ENCODE measurements at regions not wholly inside any gene's neighbourhood (a gene's known extent, or its start where the extent isn't known, plus 50 kb on each side); places are given as distances from the start of the nearest gene placed in this dataset.

DNA sequence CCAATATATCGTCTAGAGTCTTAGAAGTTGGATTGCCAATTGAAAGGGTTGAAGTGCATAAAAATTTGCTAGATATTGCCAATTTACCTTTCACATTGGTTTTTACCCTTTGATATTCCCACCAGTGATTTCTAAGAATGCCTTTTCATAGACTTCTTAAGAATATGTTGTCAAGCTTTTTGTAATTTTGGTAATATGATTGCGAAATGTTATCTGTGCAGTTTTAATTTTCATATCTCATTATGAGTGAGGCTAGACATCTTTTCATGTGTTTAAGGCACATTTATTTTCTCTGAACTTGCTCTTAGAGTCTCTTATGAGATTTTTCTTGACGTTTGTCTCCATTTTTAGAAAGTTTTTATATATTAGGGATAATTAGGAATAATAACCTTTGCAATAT is 567.2 kb downstream of the CCSER2 start:
- no peak overlapping the region for H3K27ac Mint-ChIP-seq
- H3K27me3 Mint-ChIP-seq (ENCODE audit: low read depth) = no peaks in the 10 kb centered on the region
- peaks cover 12% of the 10 kb centered on the region for H3K4me1 Mint-ChIP-seq
- H3K36me3 Mint-ChIP-seq = no peaks in the 10 kb centered on the region
- no peak for ATAC-seq
- no peak for DNase-seq (ENCODE audit: low spot score)
- ChIA-PET POLR2A (no interaction called here), CTCF (interaction anchor here (0.6 kb wide), 1 partner anchor 353 kb away, joined by 3 read pairs; no protein-coding TSS in a partner anchor)
- TF ChIP-seq ETV6 (CRISPR knock-in tag; IDR thresholded peaks at IDR 0.05) (no peak), ZNF317 (CRISPR knock-in tag; IDR thresholded peaks at IDR 0.05; ENCODE audit: borderline replicate concordance, low read depth) (no peak), ZNF219 (CRISPR knock-in tag; IDR thresholded peaks at IDR 0.05; ENCODE audit: borderline replicate concordance) (no peak)
- TF ChIP-seq, protein P1, sequence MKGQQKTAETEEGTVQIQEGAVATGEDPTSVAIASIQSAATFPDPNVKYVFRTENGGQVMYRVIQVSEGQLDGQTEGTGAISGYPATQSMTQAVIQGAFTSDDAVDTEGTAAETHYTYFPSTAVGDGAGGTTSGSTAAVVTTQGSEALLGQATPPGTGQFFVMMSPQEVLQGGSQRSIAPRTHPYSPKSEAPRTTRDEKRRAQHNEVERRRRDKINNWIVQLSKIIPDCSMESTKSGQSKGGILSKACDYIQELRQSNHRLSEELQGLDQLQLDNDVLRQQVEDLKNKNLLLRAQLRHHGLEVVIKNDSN (CRISPR knock-in tag; IDR thresholded peaks at IDR 0.05) = no peak
- 0 out of 2 replicates have a peak, but pooled peaks cover 3% of the 10 kb centered on the region for H3K9me3 Mint-ChIP-seq
- H3K4me3 Mint-ChIP-seq = no peak overlapping the region

DNA sequence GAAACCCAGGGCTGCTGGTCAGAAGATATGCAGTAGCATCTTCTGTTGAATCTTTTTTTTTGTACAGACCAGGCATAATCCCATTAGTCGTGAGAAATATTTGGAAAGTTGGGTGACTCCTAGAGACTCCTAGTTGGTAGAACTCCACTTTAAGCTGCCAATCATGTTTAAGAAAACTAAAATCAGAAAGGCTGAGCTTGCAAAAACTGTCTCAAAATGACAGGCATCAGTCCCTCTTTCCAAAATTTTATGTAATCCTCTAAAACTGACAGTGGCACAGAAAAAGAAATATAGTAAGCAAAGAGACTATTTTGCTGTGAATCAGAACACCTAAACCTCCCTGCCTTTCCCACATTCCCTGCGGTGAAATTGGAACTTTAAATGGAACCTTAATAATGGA is 568.5 kb downstream of the CCSER2 start:
- Mint-ChIP-seq H3K27ac (no peak overlapping the region), H3K36me3 (no peaks in the 10 kb centered on the region), H3K27me3 (ENCODE audit: low read depth) (no peaks in the 10 kb centered on the region), H3K9me3 (peaks cover 3% of the 10 kb centered on the region; the same call in 1 of the 2 replicates), H3K4me1 (peaks cover 10% of the 10 kb centered on the region), H3K4me3 (no peak overlapping the region)
- DNase-seq (ENCODE audit: low spot score) (no peak), ATAC-seq (no peak)
- TF ChIP-seq CREB1 (CRISPR knock-in tag; IDR thresholded peaks at IDR 0.05) = no peak
- TF ChIP-seq, protein P2, sequence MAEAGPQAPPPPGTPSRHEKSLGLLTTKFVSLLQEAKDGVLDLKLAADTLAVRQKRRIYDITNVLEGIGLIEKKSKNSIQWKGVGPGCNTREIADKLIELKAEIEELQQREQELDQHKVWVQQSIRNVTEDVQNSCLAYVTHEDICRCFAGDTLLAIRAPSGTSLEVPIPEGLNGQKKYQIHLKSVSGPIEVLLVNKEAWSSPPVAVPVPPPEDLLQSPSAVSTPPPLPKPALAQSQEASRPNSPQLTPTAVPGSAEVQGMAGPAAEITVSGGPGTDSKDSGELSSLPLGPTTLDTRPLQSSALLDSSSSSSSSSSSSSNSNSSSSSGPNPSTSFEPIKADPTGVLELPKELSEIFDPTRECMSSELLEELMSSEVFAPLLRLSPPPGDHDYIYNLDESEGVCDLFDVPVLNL (CRISPR knock-in tag; IDR thresholded peaks at IDR 0.05; ENCODE audit: borderline replicate concordance, low read depth) = no peak
- ChIA-PET CTCF (no interaction called here), POLR2A (no interaction called here)

DNA sequence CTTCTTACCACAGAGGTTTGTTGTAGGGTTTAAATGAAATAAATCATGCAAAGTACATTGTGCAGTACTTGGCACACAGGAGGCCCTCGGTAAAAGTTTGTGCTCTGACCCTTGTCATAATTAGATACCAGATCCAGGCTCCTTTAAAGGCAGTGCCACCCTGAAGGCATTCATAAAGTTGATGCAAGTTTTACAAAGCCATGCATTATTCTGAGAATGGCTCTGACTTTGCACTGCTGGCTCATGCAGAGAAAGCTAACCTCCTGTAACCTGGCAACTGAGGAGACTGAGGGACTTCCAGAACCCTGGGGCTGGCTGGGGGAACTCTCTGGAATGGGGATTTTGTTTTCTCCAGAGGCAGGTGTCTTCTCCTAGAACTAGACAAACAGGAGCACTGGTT is 570.9 kb downstream of the CCSER2 start:
- ChIA-PET POLR2A (no interaction called here), CTCF (no interaction called here)
- Mint-ChIP-seq H3K9me3 (no peaks in the 10 kb centered on the region; the same call in 1 of the 2 replicates), H3K36me3 (no peaks in the 10 kb centered on the region), H3K27ac (no peak overlapping the region), H3K4me1 (peaks cover 10% of the 10 kb centered on the region), H3K4me3 (no peak overlapping the region), H3K27me3 (ENCODE audit: low read depth) (no peaks in the 10 kb centered on the region)
- no peak for TF ChIP-seq JUN (CRISPR knock-in tag; IDR thresholded peaks at IDR 0.05)
- TF ChIP-seq JAZF1 (CRISPR knock-in tag; IDR thresholded peaks at IDR 0.05) = no peak
- DNase-seq (ENCODE audit: low spot score) (no peak), ATAC-seq (no peak)

DNA sequence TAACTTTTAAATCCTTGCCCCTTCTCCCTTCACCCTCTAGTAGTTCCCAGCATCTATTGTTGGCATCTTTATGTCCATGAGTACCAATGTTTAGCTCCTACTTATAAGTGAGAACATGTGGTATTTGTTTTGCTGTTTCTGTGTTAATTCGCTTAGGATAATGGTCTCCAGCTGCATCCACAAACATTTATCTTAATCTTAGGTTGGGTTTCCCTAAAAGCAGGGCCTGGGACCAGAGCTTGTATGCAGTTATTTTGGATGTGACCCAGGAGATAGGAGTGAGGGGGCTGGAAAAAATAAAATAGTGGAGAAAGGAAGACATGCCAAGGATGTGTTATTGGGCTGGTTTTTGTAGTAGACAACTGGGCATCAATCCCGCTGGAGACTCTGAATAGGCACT is 571.8 kb downstream of the CCSER2 start:
- H3K27ac Mint-ChIP-seq = no peak overlapping the region
- POLR2A ChIA-PET = no interaction called here
- H3K9me3 Mint-ChIP-seq = no peaks in the 10 kb centered on the region; the same call in 1 of the 2 replicates
- DNase-seq (ENCODE audit: low spot score) (no peak), ATAC-seq (no peak)
- no peaks in the 10 kb centered on the region for H3K36me3 Mint-ChIP-seq
- peaks cover 10% of the 10 kb centered on the region for H3K4me1 Mint-ChIP-seq
- no peaks in the 10 kb centered on the region for H3K27me3 Mint-ChIP-seq (ENCODE audit: low read depth)
- TF ChIP-seq, protein P3, sequence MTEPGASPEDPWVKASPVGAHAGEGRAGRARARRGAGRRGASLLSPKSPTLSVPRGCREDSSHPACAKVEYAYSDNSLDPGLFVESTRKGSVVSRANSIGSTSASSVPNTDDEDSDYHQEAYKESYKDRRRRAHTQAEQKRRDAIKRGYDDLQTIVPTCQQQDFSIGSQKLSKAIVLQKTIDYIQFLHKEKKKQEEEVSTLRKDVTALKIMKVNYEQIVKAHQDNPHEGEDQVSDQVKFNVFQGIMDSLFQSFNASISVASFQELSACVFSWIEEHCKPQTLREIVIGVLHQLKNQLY (CRISPR knock-in tag; IDR thresholded peaks at IDR 0.05) = no peak
- TF ChIP-seq, protein P4, sequence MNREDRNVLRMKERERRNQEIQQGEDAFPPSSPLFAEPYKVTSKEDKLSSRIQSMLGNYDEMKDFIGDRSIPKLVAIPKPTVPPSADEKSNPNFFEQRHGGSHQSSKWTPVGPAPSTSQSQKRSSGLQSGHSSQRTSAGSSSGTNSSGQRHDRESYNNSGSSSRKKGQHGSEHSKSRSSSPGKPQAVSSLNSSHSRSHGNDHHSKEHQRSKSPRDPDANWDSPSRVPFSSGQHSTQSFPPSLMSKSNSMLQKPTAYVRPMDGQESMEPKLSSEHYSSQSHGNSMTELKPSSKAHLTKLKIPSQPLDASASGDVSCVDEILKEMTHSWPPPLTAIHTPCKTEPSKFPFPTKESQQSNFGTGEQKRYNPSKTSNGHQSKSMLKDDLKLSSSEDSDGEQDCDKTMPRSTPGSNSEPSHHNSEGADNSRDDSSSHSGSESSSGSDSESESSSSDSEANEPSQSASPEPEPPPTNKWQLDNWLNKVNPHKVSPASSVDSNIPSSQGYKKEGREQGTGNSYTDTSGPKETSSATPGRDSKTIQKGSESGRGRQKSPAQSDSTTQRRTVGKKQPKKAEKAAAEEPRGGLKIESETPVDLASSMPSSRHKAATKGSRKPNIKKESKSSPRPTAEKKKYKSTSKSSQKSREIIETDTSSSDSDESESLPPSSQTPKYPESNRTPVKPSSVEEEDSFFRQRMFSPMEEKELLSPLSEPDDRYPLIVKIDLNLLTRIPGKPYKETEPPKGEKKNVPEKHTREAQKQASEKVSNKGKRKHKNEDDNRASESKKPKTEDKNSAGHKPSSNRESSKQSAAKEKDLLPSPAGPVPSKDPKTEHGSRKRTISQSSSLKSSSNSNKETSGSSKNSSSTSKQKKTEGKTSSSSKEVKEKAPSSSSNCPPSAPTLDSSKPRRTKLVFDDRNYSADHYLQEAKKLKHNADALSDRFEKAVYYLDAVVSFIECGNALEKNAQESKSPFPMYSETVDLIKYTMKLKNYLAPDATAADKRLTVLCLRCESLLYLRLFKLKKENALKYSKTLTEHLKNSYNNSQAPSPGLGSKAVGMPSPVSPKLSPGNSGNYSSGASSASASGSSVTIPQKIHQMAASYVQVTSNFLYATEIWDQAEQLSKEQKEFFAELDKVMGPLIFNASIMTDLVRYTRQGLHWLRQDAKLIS (CRISPR knock-in tag; IDR thresholded peaks at IDR 0.05; ENCODE audit: borderline replicate concordance) = no peak
- TF ChIP-seq ESRRA (CRISPR knock-in tag; IDR thresholded peaks at IDR 0.05; ENCODE audit: borderline replicate concordance) (no peak), CREB1 (CRISPR knock-in tag; IDR thresholded peaks at IDR 0.05) (no peak), JAZF1 (CRISPR knock-in tag; IDR thresholded peaks at IDR 0.05) (no peak), ZNF396 (CRISPR knock-in tag; IDR thresholded peaks at IDR 0.05; ENCODE audit: borderline replicate concordance) (no peak), HMGA2 (CRISPR knock-in tag; IDR thresholded peaks at IDR 0.05) (no peak), SP1 (CRISPR knock-in tag; conservative IDR thresholded peaks at IDR 0.05) (no peak), ZNF317 (CRISPR knock-in tag; IDR thresholded peaks at IDR 0.05; ENCODE audit: borderline replicate concordance, low read depth) (no peak), ZNF263 (CRISPR knock-in tag; IDR thresholded peaks at IDR 0.05; ENCODE audit: low read depth) (no peak), ZNF121 (CRISPR knock-in tag; IDR thresholded peaks at IDR 0.05) (no peak), ETV6 (CRISPR knock-in tag; IDR thresholded peaks at IDR 0.05) (no peak), FOXK1 (CRISPR knock-in tag; IDR thresholded peaks at IDR 0.05) (no peak)
- TF ChIP-seq, protein P5, sequence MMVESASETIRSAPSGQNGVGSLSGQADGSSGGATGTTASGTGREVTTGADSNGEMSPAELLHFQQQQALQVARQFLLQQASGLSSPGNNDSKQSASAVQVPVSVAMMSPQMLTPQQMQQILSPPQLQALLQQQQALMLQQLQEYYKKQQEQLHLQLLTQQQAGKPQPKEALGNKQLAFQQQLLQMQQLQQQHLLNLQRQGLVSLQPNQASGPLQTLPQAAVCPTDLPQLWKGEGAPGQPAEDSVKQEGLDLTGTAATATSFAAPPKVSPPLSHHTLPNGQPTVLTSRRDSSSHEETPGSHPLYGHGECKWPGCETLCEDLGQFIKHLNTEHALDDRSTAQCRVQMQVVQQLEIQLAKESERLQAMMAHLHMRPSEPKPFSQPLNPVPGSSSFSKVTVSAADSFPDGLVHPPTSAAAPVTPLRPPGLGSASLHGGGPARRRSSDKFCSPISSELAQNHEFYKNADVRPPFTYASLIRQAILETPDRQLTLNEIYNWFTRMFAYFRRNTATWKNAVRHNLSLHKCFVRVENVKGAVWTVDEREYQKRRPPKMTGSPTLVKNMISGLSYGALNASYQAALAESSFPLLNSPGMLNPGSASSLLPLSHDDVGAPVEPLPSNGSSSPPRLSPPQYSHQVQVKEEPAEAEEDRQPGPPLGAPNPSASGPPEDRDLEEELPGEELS (CRISPR knock-in tag; IDR thresholded peaks at IDR 0.05) = no peak
- CTCF ChIA-PET = no interaction called here
- H3K4me3 Mint-ChIP-seq = no peak overlapping the region

Measured in WTC11 (cell line).